Heart left ventricle (tissue), 13 donors: ENCODE measurements at regions not wholly inside any gene's neighbourhood (a gene's known extent, or its start where the extent isn't known, plus 50 kb on each side); places are given as distances from the start of the nearest gene placed in this dataset.

ENCODE experiments used
- CTCF ChIP-seq, 12 donors: fragments of 200-600 bp; sonication (generic) in 4 of 12; IDR thresholded peaks; one replicate each; pipeline versions ENCODE4 v1.5.0 to v1.8.0; 2018 to 2022; ENCODE audit warnings: antibody characterized with exemption in 12 of 12, mild to moderate bottlenecking in 5 of 12
- POLR2A ChIP-seq, 2 donors: fragments of 450-650 bp; IDR thresholded peaks; one replicate each; pipeline ENCODE4 v1.6.1; 2017; ENCODE audit warnings: antibody characterized with exemption in 2 of 2, mild to moderate bottlenecking in 2 of 2, moderate library complexity in 2 of 2
- donor health status: ischemic (EF 13 %, LVEDD 7.1; RV severe dilation, severe dysfunction).
- donor health status: DM: no; HTN: yes; CAD: no.
- donor health status: DM: no; HTN: no; CAD: no.
- donor health status: ischemic (EF 25% LVEDD 6.9; RV normal size, moderate dysfunction).
- donor health status: ischemic (EF 25% LVEDD 5.7; RV mildly dilated, moderate dysfunction).
- donor health status: ischemic (EF 35%, LVEDD 5.7; RV mildly dilated, moderate dysfunction).
- donor health status: nonischemic (EF 11% LVEDD 7.7; RV severe dilation, severe dysfunction).
- donor health status: DM: yes; HTN: yes; CAD: no.
- donor health status: PGD.
- donor health status: ischemic (EF 29% LVEDD 5.4; RV normal size, mild dysfunction).
- donor health status: nonischemic (EF 23%, LVEDD 6.1; RV moderate dilation, normal function).

GRCh38 chr1:214174508-214175199 is 106.3 kb upstream of the SMYD2 start:
- TF ChIP-seq CTCF (IDR thresholded peaks at IDR 0.05) (no peak), POLR2A (IDR thresholded peaks at IDR 0.05) (no peak)
